ENCODE measurements at regions not wholly inside any gene's neighbourhood (a gene's known extent, or its start where the extent isn't known, plus 50 kb on each side); places are given as distances from the start of the nearest gene placed in this dataset.

GRCh38 chr2:41394541-41394940 lies 653.3 kb upstream of the PKDCC start:
- peaks cover 0 to 7% (median 0%) of the 10 kb centered on the region in 4 donors for H3K9me3 ChIP-seq (ENCODE audit: control insufficient read depth in 4 of 4, low read length in 3 of 4)
- no peaks in the 10 kb centered on the region for H3K4me1 ChIP-seq (ENCODE audit: control insufficient read depth in 4 of 4, insufficient read depth in 4 of 4, low read length in 3 of 4)
- no peak for DNase-seq (ENCODE audit: low spot score)
- H3K27me3 ChIP-seq (ENCODE audit: control insufficient read depth in 4 of 4, insufficient read depth in 4 of 4, low read length in 3 of 4): no peaks in the 10 kb centered on the region
- H3K36me3 ChIP-seq (ENCODE audit: control insufficient read depth in 4 of 4, insufficient read depth in 3 of 4, low read depth in 1 of 4, low read length in 3 of 4): no peaks in the 10 kb centered on the region
- 77% methylated on average over 1 of the region's 1 CpG for WGBS
- H3K9ac ChIP-seq (ENCODE audit: low read depth in 1 of 2, low read length in 2 of 2): no peak overlapping the region
- no peak for TF ChIP-seq NR2F2 (IDR thresholded peaks at IDR 0.05)
- no peak for TF ChIP-seq GABPA (IDR thresholded peaks at IDR 0.05 in 1 of 2, conservative IDR thresholded peaks at IDR 0.05 in 1 of 2)
- no peak for TF ChIP-seq JUND (IDR thresholded peaks at IDR 0.05)
- TF ChIP-seq MAX (IDR thresholded peaks at IDR 0.05): no peak
- TF ChIP-seq SP1 (IDR thresholded peaks at IDR 0.05): no peak
- TF ChIP-seq REST (IDR thresholded peaks at IDR 0.05): no peak
- TF ChIP-seq YY1 (IDR thresholded peaks at IDR 0.05): no peak
- no peak for TF ChIP-seq EGR1 (IDR thresholded peaks at IDR 0.05; ENCODE audit: low read depth in 2 of 2)
- TF ChIP-seq, protein P1, sequence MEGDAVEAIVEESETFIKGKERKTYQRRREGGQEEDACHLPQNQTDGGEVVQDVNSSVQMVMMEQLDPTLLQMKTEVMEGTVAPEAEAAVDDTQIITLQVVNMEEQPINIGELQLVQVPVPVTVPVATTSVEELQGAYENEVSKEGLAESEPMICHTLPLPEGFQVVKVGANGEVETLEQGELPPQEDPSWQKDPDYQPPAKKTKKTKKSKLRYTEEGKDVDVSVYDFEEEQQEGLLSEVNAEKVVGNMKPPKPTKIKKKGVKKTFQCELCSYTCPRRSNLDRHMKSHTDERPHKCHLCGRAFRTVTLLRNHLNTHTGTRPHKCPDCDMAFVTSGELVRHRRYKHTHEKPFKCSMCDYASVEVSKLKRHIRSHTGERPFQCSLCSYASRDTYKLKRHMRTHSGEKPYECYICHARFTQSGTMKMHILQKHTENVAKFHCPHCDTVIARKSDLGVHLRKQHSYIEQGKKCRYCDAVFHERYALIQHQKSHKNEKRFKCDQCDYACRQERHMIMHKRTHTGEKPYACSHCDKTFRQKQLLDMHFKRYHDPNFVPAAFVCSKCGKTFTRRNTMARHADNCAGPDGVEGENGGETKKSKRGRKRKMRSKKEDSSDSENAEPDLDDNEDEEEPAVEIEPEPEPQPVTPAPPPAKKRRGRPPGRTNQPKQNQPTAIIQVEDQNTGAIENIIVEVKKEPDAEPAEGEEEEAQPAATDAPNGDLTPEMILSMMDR (IDR thresholded peaks at IDR 0.05; ENCODE audit: low read depth, low read length, missing input control): no peak
- no peak for TF ChIP-seq HNF4A (conservative IDR thresholded peaks at IDR 0.05)
- no peak for TF ChIP-seq FOXA1 (IDR thresholded peaks at IDR 0.05)
- no peak for TF ChIP-seq TAF1 (conservative IDR thresholded peaks at IDR 0.05)
- TF ChIP-seq ZBTB33 (IDR thresholded peaks at IDR 0.05): no peak
- TF ChIP-seq RXRA (IDR thresholded peaks at IDR 0.05): no peak
- TF ChIP-seq RAD21 (IDR thresholded peaks at IDR 0.05): no peak
- H3K27ac ChIP-seq (ENCODE audit: low read depth in 1 of 2, low read length in 2 of 2): no peak overlapping the region
- H3K4me3 ChIP-seq (ENCODE audit: low read depth in 1 of 3, low read length in 3 of 3): no peak overlapping the region

GRCh38 chr2:41395692-41396091 lies 652.1 kb upstream of the PKDCC start:
- 85% methylated on average over 3 of the region's 3 CpGs for WGBS
- Histone ChIP-seq H3K9me3 (ENCODE audit: control insufficient read depth in 4 of 4, low read length in 3 of 4) (peaks cover 0 to 7% (median 0%) of the 10 kb centered on the region in 4 donors), H3K27ac (ENCODE audit: low read depth in 1 of 2, low read length in 2 of 2) (no peak overlapping the region), H3K27me3 (ENCODE audit: control insufficient read depth in 4 of 4, insufficient read depth in 4 of 4, low read length in 3 of 4) (no peaks in the 10 kb centered on the region), H3K4me3 (ENCODE audit: low read depth in 1 of 3, low read length in 3 of 3) (no peak overlapping the region), H3K4me1 (ENCODE audit: control insufficient read depth in 4 of 4, insufficient read depth in 4 of 4, low read length in 3 of 4) (no peaks in the 10 kb centered on the region), H3K36me3 (ENCODE audit: control insufficient read depth in 4 of 4, insufficient read depth in 3 of 4, low read depth in 1 of 4, low read length in 3 of 4) (no peaks in the 10 kb centered on the region), H3K9ac (ENCODE audit: low read depth in 1 of 2, low read length in 2 of 2) (no peak overlapping the region)
- DNase-seq (ENCODE audit: low spot score): no peak
- TF ChIP-seq ZBTB33 (IDR thresholded peaks at IDR 0.05) (no peak), MAX (IDR thresholded peaks at IDR 0.05) (no peak), HNF4A (conservative IDR thresholded peaks at IDR 0.05) (no peak), JUND (IDR thresholded peaks at IDR 0.05) (no peak), HNF4G (IDR thresholded peaks at IDR 0.05) (no peak), FOXA2 (IDR thresholded peaks at IDR 0.05) (no peak), FOXA1 (IDR thresholded peaks at IDR 0.05) (no peak), EGR1 (IDR thresholded peaks at IDR 0.05; ENCODE audit: low read depth in 2 of 2) (no peak), RAD21 (IDR thresholded peaks at IDR 0.05) (no peak), GABPA (IDR thresholded peaks at IDR 0.05 in 1 of 2, conservative IDR thresholded peaks at IDR 0.05 in 1 of 2) (no peak)
- TF ChIP-seq, protein P2, sequence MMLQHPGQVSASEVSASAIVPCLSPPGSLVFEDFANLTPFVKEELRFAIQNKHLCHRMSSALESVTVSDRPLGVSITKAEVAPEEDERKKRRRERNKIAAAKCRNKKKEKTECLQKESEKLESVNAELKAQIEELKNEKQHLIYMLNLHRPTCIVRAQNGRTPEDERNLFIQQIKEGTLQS (IDR thresholded peaks at IDR 0.05): no peak
- TF ChIP-seq, protein P1 (IDR thresholded peaks at IDR 0.05; ENCODE audit: low read depth, low read length, missing input control): no peak
